Lung (tissue), 11 donors: ENCODE measurements at regions not wholly inside any gene's neighbourhood (a gene's known extent, or its start where the extent isn't known, plus 50 kb on each side); places are given as distances from the start of the nearest gene placed in this dataset.
"Not testable (repeated sequence)": the region's sequence is repeated elsewhere in the genome, so short reads cannot be mapped to it uniquely, and the experiment has no call there.

ENCODE experiments used
- ATAC-seq: fragments of 200-7000 bp; cut with Tn5 transposase; one replicate; pipeline ENCODE4 v1.9.1; 2020; ENCODE audit warnings: moderate number of reproducible peaks; ENCODE audit not compliant: insufficient read depth, low FRiP score
- DNase-seq, 3 donors: peaks; one replicate each; pipeline ENCODE4 v3.0.0-alpha.2; 2013 to 2017
- H3K27ac ChIP-seq, 2 donors: one replicate each; pipeline ENCODE4 v1.5.1; 2013; ENCODE audit warnings: mild to moderate bottlenecking in 2 of 2, moderate library complexity in 2 of 2, control low read depth in 1 of 2, inconsistent platforms in 1 of 2, low read depth in 1 of 2, low read length in 1 of 2
- H3K27me3 ChIP-seq, 3 donors: one replicate each; pipeline ENCODE4 v1.5.1; 2013; ENCODE audit warnings: low read length in 2 of 3; ENCODE audit not compliant: control insufficient read depth in 3 of 3, insufficient read depth in 3 of 3
- H3K36me3 ChIP-seq, 4 donors: one replicate each; pipeline ENCODE4 v1.5.1; 2013; ENCODE audit warnings: low read length in 4 of 4, mild to moderate bottlenecking in 1 of 4, moderate library complexity in 1 of 4; ENCODE audit not compliant: control insufficient read depth in 4 of 4, insufficient read depth in 4 of 4
- H3K4me1 ChIP-seq, 5 donors: one replicate each; pipeline ENCODE4 v1.5.1; 2013; ENCODE audit warnings: low read length in 5 of 5, mild to moderate bottlenecking in 2 of 5, moderate library complexity in 1 of 5; ENCODE audit not compliant: control insufficient read depth in 5 of 5, insufficient read depth in 5 of 5
- H3K4me3 ChIP-seq: one replicate; pipeline ENCODE4 v1.5.1; 2013; ENCODE audit warnings: mild to moderate bottlenecking, control low read depth, moderate library complexity
- H3K9ac ChIP-seq, 2 donors: one replicate each; pipeline ENCODE4 v1.5.1; 2013; ENCODE audit warnings: low read length in 2 of 2, control low read depth in 1 of 2; ENCODE audit not compliant: insufficient read depth in 1 of 2
- H3K9me3 ChIP-seq, 4 donors: one replicate each; pipeline ENCODE4 v1.5.1; 2013; ENCODE audit warnings: low read length in 3 of 4, mild to moderate bottlenecking in 1 of 4, moderate library complexity in 1 of 4; ENCODE audit not compliant: control insufficient read depth in 4 of 4, insufficient read depth in 3 of 4
- WGBS, 2 donors: extraction: QIAGEN DNeasy Blood & Tissue Kit; methylation state at CpG; one replicate each; pipeline ENCODE4 v1.1.7; 2013; 5-methylcytosine and 5-hydroxymethylcytosine counted together
- TF ChIP-seq, protein P1 (sequence below): IDR thresholded peaks from 2 replicates; pipeline ENCODE4 v1.5.1; 2012; ENCODE audit warnings: mild to moderate bottlenecking; ENCODE audit errors: control extremely low read depth, extremely low read depth
- donor health status: control.
- donor health status: control.
- donor health status: Bipolar disorder and iron deficiency.
- donor health status: healthy.
- donor health status: DM: yes; HTN: yes; CAD: no.

GRCh38 chr2:101578671-101579070 is 103.8 kb upstream of the RFX8 start:
- DNase-seq (no peak), ATAC-seq (no peak)
- Histone ChIP-seq H3K9me3 (no peaks in the 10 kb centered on the region), H3K36me3 (no peaks in the 10 kb centered on the region), H3K4me1 (peaks cover 0 to 19% (median 0%) of the 10 kb centered on the region in 5 donors), H3K27ac (no peak overlapping the region), H3K27me3 (no peaks in the 10 kb centered on the region), H3K4me3 (no peak overlapping the region), H3K9ac (no peak overlapping the region)
- TF ChIP-seq, protein P1, sequence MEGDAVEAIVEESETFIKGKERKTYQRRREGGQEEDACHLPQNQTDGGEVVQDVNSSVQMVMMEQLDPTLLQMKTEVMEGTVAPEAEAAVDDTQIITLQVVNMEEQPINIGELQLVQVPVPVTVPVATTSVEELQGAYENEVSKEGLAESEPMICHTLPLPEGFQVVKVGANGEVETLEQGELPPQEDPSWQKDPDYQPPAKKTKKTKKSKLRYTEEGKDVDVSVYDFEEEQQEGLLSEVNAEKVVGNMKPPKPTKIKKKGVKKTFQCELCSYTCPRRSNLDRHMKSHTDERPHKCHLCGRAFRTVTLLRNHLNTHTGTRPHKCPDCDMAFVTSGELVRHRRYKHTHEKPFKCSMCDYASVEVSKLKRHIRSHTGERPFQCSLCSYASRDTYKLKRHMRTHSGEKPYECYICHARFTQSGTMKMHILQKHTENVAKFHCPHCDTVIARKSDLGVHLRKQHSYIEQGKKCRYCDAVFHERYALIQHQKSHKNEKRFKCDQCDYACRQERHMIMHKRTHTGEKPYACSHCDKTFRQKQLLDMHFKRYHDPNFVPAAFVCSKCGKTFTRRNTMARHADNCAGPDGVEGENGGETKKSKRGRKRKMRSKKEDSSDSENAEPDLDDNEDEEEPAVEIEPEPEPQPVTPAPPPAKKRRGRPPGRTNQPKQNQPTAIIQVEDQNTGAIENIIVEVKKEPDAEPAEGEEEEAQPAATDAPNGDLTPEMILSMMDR: no peak
- 94 to 100% methylated on average over 1 of the region's 1 CpG for WGBS, 2 donors

DNA sequence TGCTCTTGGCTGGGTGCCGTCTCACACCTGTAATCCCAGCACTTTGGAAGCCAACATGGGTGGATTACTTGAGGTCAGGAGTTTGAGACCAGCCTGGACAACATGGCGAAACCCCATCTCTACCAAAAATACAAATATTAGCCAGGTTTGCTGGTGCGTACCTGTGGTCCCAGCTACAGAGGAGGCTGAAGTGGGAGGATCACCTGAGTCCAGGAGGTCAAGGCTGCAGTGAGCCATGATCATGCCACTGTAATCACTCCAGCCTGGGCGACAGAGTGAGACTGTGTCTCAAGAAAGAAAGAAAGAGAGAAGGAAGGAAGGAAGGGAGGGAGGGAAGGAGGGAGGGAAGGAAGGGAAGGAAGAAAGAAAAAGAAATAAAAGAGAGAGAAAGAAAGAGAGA is 103.2 kb upstream of the RFX8 start:
- DNase-seq, H3K27ac ChIP-seq, H3K27me3 ChIP-seq, H3K9me3 ChIP-seq, H3K9ac ChIP-seq, H3K36me3 ChIP-seq, ATAC-seq, H3K4me3 ChIP-seq: not testable (repeated sequence)
- peaks cover 0 to 19% (median 0%) of the 10 kb centered on the region in 5 donors for H3K4me1 ChIP-seq
- 91 to 100% methylated on average over 4 of the region's 4 CpGs for WGBS, 2 donors

DNA sequence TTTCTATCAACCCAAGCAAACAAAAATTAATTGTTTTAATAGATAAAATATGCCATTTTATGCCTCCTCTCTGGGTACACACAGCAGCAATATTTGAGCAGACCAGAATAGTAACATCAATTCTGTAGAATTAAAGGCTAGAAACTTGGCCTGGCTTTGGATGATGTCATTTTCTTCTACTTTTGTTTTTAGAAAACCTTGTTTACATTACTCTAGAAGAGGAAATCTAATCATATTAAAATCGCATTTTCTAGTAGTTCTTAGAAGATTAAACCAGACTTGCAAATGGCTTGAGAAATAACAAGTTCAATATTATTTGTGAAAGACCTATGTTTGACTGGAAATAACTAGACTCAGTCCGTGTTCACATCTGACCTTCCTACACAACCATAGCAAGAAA is 102.3 kb upstream of the RFX8 start:
- no peaks in the 10 kb centered on the region for H3K9me3 ChIP-seq
- 51 to 71% methylated on average over 2 of the region's 2 CpGs for WGBS, 2 donors
- TF ChIP-seq, protein P1: no peak
- H3K36me3 ChIP-seq: no peaks in the 10 kb centered on the region
- ATAC-seq: no peak
- no peak overlapping the region for H3K4me3 ChIP-seq
- H3K4me1 ChIP-seq: peaks cover 0 to 19% (median 0%) of the 10 kb centered on the region in 5 donors
- DNase-seq: peak in 2 of 3 donors; percentile 87 to 92
- no peaks in the 10 kb centered on the region for H3K27me3 ChIP-seq
- H3K27ac ChIP-seq: no peak overlapping the region
- peak overlapping the region in 1 of 2 donors; percentile 61 for H3K9ac ChIP-seq

- H3K27me3 ChIP-seq: no peaks in the 10 kb centered on the region
- 94 to 96% methylated on average over 6 of the region's 6 CpGs for WGBS, 2 donors
- no peaks in the 10 kb centered on the region for H3K9me3 ChIP-seq
- TF ChIP-seq, protein P1: no peak
- no peak overlapping the region for H3K9ac ChIP-seq
- H3K27ac ChIP-seq: no peak overlapping the region
- H3K36me3 ChIP-seq: no peaks in the 10 kb centered on the region
- no peak overlapping the region for H3K4me3 ChIP-seq
- H3K4me1 ChIP-seq: peaks cover 0 to 27% (median 0%) of the 10 kb centered on the region in 5 donors
- DNase-seq (no peak), ATAC-seq (no peak)
These were observed 99.7 kb upstream of the RFX8 start for GRCh38 chr2:101574622-101575021.
